OCI-LY7 (cell line): ENCODE measurements at regions not wholly inside any gene's neighbourhood (a gene's known extent, or its start where the extent isn't known, plus 50 kb on each side); places are given as distances from the start of the nearest gene placed in this dataset.

Experiments used
- EZH2phosphoT487 ChIP-seq: fragments of 200-600 bp; sonication (generic); IDR thresholded peaks from 2 replicates; pipeline ENCODE4 v1.6.1; 2018; ENCODE audit warnings: low read depth, borderline replicate concordance, mild to moderate bottlenecking, mixed run types, antibody characterized with exemption, low read length, moderate library complexity, mixed read lengths
- TF ChIP-seq, protein P1 (sequence below): fragments of 200-600 bp; sonication (generic); conservative IDR thresholded peaks from 2 replicates; pipeline ENCODE4 v1.5.1; 2014; ENCODE audit warnings: mild to moderate bottlenecking, antibody characterized with exemption, low read length, moderate library complexity, mixed read lengths

DNA sequence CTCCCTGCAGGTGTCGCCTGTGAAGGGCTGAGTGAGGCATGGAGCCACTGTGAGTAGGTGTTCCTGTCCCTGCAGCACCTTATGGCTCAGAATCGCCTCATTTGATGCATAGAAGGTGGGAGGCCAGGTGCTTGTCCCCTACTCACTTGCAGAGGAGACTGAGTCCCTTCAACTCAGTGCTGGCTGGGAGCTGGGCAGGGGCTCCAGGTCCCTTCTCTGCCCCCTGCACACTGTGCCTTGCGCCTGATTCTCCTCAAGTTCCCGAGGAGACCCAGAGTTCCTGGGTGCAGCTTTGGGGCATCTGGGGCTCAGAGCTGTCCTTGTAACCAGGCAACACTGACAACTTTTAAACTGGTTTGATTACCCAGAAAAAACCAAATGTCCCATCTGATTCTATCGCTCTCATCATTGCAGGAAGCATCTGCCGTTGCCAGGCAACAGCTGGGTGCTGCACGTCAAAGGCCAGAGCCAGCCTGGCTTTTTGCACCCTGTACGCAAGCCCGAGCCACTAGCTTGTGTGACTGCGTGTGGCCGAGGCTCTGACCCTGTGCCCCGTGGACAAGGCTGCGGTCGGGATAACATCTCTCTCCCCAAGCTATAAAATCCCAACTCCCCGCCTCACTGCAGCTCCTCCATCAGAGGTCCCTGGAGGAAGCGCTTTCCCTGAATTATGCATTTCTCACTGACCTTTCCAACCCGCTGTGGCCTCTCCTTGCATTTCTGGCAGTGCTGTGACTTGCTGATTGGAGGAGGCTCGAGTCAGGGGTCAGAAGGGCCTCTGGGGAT lies 130.8 kb upstream of the HDAC4 start:
- TF ChIP-seq, protein P1, sequence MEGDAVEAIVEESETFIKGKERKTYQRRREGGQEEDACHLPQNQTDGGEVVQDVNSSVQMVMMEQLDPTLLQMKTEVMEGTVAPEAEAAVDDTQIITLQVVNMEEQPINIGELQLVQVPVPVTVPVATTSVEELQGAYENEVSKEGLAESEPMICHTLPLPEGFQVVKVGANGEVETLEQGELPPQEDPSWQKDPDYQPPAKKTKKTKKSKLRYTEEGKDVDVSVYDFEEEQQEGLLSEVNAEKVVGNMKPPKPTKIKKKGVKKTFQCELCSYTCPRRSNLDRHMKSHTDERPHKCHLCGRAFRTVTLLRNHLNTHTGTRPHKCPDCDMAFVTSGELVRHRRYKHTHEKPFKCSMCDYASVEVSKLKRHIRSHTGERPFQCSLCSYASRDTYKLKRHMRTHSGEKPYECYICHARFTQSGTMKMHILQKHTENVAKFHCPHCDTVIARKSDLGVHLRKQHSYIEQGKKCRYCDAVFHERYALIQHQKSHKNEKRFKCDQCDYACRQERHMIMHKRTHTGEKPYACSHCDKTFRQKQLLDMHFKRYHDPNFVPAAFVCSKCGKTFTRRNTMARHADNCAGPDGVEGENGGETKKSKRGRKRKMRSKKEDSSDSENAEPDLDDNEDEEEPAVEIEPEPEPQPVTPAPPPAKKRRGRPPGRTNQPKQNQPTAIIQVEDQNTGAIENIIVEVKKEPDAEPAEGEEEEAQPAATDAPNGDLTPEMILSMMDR = no peak
- no peak for TF ChIP-seq EZH2phosphoT487
